NCI-H2227 (cell line): ENCODE measurements at regions not wholly inside any gene's neighbourhood (a gene's known extent, or its start where the extent isn't known, plus 50 kb on each side); places are given as distances from the start of the nearest gene placed in this dataset.
A peak's percentile ranks its signal among the peaks of the same experiment; 100 is the strongest.

ENCODE experiments used
- DNase-seq: peaks from one replicate; lab custom pipeline; 2025; ENCODE audit not compliant: unreplicated experiment; lab: John Stamatoyannopoulos, UW

DNA sequence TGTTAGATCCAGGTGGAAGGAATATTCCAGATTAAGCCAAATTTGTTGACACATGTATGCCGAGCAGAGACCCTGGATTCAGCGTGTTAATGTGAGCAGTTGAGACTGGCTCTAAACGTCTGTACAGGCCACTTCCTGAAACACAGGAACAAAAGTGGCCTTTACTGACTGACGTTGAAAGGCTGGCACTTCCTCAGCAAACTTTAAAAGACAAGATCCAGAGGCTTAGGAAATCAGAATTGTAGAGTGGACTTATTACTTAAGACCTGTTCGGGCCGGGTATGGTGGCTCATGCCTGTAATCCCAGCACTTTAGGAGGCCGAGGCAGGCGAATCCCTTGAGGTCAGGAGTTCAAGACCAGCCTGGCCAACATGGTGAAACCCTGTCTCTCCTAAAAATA lies 125.7 kb upstream of the ARID1B start:
- no peak for DNase-seq

DNA sequence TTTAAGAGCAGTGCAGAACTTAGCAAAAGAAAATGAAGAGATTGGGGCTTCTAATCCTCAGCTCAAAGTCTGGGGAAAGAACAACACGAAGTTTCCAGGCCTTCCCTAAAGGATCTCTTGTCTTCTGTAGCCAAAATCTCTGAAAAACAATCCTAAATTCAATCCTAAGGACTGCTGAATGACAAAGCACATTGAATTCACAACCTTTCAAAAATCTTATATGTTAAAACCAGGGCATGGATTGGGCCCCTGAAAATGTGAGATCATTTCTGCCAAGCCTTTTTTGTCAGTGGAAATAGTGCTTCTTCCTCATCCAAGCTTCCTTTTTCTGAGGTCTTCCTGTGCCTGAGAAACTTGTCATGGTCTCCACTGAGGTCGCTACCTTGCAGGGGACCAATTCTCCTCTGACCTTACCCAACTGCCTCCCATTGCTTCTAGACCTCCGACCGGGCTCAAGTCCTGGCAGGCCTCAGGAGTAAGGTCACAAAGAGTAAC lies 126.2 kb upstream of the ARID1B start:
- DNase-seq = no peak

DNA sequence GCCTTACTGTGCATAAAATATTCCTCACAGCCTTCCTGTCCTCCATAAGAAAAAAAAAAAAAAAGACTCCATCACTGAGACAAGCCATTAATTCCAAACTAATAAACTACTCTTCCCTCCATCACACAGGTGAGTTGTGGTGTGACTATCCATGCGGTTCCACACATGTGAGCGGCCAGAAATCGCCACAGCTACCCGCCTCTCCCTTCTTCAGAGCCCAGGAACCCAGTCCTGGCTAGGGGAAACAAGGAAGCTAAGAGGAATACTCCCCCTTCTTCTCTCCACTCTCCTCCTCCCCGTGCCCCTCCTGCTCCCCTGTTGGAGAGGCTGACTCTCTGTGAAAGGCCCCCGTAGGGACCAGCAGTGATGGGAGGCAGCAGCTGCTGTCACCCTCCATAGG lies 128.6 kb upstream of the ARID1B start:
- no peak for DNase-seq

DNA sequence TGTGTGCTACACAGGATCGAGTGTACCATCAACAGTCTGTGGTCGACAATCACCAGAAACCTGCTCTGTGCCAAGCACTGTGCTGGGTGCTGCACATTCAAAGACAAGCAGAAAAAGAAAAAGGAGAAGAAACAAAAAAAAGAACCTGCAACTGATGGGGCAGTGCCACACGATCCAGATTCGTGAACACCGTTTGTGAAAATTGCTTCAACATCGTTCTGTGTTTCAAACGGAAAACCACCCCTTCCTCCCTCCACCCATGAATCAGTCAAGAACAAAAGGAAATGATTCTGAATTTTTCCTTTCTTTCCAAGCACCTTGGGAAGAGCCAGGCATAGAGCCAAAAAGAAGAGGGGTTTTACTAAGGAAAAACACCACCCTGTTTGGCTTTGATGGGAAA lies 129.2 kb upstream of the ARID1B start:
- peak; percentile 9 for DNase-seq

DNA sequence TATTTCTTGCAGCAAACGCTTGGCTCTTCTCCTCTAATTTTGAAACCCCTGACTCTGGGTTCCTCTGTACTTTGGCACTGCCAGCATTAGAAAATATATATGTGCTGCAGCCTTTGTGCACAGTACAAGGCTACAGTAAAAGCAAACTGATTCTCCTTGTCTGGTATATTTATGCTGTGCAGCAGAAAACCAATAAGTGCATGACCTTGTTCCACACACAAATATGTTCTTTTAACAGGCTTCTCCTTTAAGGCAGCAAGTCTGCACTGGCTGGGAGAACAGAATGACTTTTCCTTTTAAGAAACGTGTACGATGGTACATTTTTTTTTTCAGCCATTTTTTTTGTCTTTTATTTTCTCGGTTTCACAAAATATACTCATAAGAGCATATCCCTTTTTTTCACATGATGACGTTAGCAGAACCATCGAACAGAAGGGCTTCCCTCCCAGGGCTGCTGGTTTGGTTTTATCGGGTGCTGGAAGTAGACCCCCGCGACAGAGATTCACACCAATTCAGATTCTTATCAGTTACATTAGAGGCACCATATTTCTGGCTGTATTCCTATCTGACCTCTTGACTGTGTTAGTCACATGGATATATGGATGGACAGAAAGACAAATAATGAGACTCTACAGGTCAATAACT lies 129.9 kb upstream of the ARID1B start:
- no peak for DNase-seq

DNA sequence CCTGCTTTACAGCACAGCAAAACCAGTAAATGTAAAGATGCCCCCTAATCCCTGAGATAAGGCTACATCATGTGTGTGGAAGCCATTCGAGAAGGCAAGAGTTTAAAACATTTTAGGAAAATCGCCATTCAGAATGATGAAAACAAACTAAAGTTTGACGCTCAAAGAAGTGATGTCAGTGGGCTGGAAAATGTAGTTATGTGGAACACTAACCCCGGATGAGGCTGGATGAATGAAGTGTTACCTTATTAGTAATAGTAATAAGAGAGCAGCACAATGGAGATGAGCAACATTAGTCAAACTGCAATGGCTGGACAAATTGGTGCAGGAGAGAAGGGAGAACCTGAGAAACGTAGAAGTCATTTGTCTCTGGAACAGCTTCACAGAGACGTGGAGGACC lies 130.7 kb upstream of the ARID1B start:
- no peak for DNase-seq

DNA sequence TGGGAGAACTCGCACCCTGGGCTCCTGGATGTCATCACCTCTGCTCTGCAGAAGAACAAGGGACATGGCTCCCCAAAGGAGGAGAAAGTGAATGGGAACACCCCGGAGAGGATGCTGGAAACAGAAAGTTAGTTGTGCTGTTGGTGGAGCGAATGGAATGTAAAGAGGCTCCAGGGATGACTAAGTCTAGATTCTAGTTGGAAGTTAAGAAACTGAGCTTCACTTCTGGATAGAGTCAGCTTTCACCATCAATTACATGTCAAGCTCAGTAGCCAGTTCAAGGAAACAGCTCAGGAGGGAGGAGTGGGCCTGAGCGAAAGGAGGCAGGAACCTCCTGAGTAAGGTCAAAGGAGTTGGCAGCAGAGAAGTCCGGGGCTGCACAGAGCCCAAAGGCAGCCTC lies 132.1 kb upstream of the ARID1B start:
- no peak for DNase-seq

DNA sequence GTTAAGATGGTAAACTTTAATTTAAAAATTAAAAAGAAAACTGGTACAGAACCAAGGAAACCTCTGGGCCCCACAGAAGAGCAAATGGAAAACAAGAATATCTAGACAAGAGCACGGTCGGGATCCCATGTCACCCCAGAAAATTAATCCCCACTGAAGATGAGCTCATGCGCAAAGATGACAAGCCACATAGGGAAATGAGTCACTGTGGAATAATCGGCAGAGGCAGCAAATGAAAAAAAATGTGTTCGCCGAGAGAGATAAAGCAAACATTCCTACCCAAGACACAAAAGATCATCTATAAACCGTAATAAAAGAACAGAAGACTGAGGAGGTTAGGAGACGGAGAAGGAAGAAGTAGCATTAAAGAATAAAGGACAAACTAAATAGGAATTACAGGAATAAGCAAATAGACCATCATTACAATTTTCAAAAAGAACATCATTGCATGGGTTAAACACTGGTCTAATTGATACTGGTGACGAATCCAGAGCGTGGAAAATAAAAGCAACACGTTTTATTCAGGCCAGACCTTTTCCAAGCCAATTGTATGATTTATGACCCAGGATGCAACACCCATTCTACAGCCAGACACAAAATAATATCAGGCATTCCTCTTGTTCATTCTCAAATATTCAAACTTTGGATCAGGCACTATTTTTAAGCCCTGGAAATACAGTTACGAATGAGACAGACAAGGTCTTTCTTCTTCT lies 138.0 kb upstream of the ARID1B start:
- no peak for DNase-seq

DNA sequence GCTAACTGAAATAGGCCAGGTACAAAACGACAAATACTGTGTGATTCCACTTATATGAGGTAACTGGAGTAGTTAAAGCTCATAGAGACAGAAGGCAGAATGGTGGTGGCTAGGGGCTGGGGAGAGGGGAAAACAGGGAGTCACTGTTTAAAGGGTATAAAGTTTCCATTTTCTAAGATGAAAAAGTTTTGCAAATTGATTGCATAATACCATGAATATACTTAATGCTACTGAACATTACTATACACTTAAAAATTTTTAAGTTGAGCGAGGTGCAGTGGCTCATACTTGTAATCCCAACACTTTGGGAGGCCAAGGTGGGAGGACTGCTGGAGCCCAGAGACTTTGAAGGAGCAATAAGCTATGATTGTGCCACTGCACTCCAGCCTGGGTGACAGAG lies 138.6 kb upstream of the ARID1B start:
- DNase-seq = no peak

DNA sequence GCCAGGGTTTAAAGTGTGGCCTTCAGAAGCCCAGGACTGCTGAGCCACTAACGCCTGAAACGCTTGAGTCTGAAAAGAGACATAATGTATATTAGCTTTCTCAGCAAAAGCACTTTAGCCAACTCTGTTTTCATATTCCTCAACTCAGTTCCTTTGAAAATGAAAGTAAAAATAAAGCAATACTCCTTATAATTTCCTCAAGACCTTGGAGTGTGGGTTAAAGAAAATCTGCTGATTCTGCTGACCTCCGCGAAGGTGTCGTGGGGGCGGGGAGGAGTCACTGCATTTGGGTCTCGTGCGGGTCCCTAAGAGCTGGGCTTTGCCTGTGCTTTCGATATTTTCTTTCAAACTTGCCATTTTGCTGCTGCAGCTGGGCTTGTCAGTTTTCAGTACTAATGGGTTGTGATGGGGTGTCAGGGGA lies 142.2 kb upstream of the ARID1B start:
- peak; percentile 8 for DNase-seq

DNA sequence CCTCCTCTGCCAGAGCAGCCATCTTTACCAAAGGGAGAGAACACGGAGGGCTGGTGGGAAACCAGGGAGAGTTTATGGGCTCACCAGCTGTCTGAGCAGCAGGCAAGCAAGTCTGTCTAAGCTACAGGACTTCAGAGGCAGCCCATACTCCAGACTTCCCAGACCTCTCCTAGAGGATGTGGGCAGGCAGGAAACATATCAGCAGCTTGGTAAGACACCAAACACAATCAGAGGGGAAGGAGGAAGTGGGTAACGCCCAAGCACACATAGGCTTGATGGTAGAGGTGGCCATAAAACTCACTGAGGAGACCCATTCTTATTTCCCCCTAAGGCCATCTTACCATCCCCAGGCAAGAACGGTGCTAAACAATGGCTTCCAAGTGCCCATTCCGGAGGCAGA lies 143.1 kb upstream of the ARID1B start:
- DNase-seq = no peak

DNA sequence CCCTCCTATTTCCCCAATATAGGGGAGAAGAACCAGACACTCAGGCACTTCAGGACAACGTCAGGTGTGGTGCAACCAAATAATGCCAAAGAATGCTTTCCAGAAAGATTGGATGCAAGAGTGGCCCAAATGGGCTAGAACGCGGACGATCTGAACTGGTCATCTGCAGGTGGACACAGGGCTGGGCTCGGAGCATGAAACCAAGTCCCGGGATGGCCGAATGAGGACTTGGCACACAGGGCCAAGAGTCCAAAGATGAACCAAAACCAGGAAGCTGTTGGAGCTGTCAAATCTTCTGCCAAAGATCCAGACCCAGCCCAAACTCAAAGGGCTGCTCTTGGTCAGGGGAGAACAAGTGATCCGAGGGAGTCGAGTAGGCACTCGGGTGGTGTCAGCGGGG lies 143.9 kb upstream of the ARID1B start:
- DNase-seq = no peak

DNA sequence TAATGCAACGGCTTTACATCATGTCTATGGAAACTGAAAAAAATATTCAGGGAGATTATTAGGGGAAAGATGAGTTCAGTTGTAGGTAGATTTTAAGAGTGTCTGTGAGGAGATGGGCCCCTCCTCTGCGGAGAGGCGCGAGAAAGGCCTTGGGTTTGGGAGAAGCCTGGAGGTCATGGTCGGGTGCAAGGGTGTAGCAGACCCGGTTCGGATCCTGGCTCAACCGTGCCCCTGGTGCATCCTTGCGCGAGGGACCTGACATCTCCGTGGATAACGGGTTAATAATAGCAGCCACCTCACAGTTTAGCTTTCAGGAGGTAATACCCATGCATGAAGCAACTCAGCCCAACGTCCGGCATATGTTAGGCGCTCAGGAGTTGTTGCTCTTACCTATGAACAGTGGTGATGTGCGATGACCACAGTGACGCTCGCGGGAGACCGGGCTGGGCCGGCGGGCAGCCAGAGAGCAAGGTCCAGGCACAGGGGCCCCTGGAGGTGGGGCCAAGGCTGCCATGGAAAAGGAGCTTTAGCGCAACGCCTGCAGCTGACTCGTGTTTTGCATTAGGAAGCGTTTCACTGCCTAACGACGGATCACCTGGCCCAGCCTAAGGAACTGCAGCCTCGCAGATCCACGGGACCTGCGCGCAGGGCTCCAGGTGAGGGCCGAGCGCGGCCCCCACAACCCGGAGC lies 146.4 kb upstream of the ARID1B start:
- no peak for DNase-seq

DNA sequence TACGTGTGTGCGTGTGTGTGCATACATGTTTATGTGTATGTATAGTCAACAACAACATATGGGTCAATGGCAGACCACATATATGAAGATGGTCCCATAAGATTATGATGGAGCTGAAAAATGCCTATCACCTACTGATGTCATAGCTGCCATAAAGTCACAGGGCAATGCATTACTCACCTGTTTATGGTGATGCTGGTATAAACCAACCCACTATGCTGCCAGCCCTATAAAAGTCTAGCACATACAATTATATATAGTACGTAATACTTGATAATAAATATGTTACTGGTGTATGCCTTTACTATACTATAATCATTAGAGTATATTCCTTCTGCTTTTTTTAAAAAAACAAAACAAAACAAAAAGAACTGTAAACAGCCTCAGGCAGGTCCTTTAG lies 148.4 kb upstream of the ARID1B start:
- DNase-seq = no peak

DNA sequence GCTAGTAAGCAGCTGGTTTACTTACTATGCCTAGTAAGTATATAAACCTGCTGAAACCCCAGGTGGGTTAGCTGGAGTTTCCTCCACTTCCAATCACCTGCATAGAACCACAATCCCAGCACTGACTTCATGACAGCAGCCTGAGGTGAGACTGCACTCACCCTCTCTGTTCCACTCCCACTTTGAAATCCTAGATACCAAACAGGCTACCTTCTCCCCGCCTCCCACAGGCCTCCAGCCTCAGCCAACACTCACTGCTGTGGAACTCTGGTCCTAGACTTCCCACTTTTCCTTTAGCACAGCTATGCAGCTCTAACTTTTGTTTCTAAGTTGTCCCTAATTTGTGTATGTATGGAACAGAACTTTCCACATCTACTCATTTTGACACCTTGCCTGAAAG lies 149.7 kb upstream of the ARID1B start:
- DNase-seq = no peak

DNA sequence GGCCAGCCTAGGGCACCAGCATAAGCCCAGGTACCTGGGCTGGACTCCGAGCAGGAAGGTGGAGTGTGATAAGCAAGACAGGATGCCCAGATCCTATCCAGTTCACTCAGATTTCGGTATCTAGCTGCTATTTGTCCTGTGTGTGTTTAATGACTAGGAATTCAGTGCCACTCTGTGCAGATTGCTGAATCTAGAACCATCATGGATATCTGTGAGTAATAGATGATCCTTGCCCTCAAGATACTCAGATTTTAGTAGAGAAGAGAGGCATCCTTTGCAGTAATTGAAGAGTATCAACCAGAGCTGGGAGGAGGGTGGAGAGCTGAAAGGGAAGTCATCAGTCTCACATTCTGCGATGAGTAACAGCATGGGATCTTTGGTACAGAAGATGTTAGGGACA lies 155.0 kb upstream of the ARID1B start:
- DNase-seq = no peak

DNA sequence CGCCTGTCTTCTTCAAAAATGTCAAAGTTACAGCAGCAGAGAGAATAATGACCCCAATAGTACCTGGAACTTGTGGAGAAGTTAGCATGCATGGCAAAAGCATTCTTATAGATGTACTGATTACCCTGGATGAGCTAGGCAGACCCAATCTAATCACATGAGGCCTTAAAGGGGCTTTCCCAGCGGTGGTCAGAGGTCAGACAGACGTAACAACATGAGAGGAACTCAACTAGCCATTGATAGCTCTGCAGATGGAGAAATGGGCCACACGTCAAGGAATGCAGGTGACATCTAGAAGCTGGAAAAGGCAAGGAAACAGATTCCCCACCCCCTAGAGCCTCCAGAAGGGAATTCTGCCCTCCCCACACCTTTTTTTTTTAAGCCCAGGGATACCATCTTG lies 156.8 kb upstream of the ARID1B start:
- DNase-seq = no peak

DNA sequence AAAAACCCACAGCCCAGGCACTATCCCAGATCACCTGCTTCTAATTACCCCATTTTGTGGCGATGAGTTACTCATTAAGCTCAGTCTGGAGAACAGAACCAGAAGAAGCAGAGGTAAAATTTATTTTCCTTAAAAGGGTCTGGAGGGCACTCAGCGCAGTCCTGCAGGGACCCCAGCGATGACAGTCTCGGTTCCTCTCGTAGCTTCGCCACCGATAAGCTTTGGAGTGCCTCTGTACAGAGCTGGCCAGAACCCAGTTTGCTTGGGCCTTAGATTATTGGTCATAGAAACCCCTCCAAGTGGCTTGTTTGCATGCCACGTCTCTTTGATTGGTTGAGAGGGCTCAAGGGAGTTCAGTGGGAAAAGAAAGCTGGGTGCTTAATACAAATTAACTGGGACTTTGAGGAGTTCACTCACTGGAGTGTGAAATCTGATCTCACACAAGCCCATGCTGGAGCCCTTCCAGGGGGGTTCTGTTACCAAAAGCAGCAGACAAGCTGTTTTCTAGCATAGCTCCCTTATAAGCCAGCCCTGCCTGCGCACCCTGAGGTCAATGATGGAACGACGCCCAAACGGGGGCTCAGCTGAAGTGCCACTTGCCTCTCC lies 158.5 kb upstream of the ARID1B start:
- no peak for DNase-seq

DNA sequence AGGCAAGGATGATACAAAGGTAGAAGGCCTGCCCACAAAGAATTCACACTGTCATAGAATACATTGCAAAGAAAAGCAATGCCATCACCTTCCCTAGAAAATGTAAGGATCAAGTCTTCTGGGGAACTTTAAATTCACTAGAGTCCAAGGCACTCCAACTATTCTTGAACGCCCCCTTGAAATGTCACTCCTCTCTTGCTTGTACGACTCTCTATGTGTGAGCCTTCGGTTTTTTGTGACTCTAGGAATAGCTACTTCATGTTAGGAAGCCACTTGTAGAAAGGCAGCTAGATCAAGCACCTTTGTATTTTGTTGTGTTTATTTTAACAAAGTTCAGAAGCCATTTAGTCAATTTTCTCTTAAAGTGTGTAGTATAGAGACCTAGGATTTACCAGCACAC lies 159.2 kb upstream of the ARID1B start:
- no peak for DNase-seq

DNA sequence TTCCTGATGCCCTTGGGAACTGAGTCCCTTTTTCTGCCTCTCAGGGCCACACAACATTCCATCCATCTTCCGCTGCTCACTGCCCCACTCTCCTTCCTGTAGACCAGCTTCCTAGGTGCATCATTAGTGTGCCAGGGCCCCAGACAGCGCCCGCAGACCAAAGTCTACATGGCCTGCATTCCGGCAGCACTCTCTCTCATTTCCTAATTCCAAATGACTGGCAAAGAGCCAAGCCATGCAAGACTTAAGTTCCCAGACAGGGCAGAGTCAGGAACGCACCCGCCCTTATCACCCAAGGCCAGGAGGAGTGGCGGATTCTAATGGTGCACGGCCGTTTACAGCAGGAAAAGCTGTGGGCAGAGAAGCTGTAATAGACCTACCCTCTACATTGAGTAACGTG lies 159.8 kb upstream of the ARID1B start:
- DNase-seq = no peak

DNA sequence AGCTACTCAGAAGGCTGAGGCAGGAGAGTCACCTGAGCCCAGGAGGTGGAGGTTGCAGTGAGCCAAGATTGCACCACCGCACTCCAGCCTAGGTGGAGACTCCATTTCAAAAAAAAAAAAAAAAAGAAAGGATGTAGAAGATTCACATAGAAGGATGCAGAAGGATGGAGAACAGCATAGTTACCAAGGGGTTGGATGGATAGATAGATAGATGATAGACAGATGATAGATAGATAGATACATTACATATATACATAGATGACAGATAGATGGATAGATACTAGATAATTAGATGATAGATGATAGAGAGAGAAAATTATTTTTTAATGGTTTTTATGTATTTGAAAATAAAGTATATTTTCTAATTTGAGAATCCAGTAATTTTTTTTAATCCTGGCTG lies 160.7 kb upstream of the ARID1B start:
- no peak for DNase-seq

DNA sequence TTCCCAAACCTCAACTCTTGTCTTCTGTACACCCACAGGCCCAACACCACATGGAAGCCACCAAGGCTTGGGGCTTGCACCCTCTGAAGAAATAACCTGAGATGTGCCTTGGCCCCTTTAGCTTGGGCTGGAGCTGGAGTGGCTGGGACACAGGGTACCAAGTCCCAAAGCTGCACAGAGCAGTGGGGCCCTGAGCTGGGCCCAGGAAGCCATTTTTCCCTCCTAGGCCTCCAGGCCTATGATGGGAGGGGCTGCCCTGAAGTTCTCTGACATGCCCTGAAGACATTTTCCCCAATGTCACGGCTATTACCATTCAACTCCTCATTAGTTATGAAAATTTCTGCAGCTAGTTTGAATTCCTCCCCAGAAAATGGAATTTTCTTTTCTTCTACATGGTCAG lies 163.2 kb upstream of the ARID1B start:
- no peak for DNase-seq
